ENCODE measurements at regions not wholly inside any gene's neighbourhood (a gene's known extent, or its start where the extent isn't known, plus 50 kb on each side); places are given as distances from the start of the nearest gene placed in this dataset.

DNA sequence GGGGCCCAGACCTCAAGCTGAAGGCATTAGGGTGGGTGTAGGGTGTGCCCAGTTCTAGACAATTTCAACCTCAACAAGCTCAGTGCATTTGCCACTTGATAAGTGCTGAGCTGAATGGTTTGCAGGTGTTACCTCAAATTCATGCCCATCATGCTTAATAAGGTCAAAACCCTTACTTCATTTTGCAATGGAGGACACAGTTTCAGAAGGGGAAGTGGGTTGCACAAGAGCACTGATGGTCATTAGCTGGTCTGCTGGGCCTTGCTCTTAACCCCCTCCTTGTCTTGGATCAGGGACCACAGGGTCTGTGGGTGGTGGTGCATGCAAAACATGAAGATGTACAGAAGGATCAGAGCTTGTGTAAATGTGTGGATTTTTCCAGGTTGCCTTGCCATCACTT lies 71.0 kb upstream of the SIRPA start:
- no peak overlapping the region for H3K4me3 ChIP-seq (ENCODE audit: low read depth, low read length)
- H3K9ac ChIP-seq (ENCODE audit: low read depth, low read length): no peak overlapping the region
- H3K36me3 ChIP-seq (ENCODE audit: control insufficient read depth, insufficient read depth, low read length): no peaks in the 10 kb centered on the region

GRCh38 chr20:1823450-1823844 lies 71.8 kb upstream of the SIRPA start:
- H3K4me3 ChIP-seq (ENCODE audit: low read depth, low read length): no peak overlapping the region

More for the DNA sequence above, 71.0 kb upstream of the SIRPA start:
- Histone ChIP-seq H3K27me3 (ENCODE audit: control insufficient read depth, insufficient read depth, low read length) (no peaks in the 10 kb centered on the region), H3K4me1 (ENCODE audit: control insufficient read depth, insufficient read depth, low read length) (peaks cover 5% of the 10 kb centered on the region), H3K9me3 (ENCODE audit: control insufficient read depth, insufficient read depth, low read length) (no peaks in the 10 kb centered on the region)

DNA sequence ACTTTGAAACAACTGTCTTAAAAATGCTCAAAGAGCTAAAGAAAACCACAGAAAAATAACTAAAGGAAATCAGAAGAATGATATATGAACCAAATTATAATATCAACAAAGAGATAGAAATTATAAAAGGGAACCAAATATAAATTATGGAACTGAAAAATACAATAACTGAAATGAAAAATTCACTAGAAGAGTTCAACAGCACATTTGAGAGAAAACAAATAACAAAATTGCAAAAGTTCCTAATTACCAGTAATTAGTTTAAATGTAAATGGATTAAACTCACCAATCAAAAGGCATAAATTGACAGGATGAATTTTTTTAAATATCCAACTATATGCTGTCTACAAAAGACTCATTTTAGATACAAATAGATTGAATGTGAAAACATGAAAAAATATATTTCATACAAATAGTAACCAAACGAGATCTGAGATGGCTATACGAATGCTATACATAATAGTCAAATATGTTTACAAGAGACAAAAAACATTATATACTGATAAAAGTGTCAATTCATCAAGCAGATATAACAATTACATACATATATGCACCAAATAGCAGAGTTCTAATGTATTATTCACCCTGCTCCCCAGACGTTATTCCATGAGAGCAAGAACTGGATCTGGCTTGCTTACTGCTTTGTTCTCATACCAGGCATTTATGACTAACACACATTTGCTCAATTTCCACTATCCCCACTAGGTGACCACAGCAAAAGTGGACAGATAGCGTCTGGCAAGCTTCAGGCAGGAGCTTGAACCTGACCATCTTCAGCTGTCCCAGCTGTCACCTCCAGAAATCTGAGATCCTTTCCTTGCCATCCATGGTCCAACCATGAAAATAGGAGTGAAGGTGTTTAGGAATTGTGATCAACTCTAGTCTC lies 72.4 kb upstream of the SIRPA start:
- H3K9me3 ChIP-seq (ENCODE audit: control insufficient read depth, insufficient read depth, low read length): no peaks in the 10 kb centered on the region
- H3K36me3 ChIP-seq (ENCODE audit: control insufficient read depth, insufficient read depth, low read length): no peaks in the 10 kb centered on the region
- H3K4me1 ChIP-seq (ENCODE audit: control insufficient read depth, insufficient read depth, low read length): peaks cover 16% of the 10 kb centered on the region
- H3K27me3 ChIP-seq (ENCODE audit: control insufficient read depth, insufficient read depth, low read length): no peaks in the 10 kb centered on the region
- no peak overlapping the region for H3K4me3 ChIP-seq (ENCODE audit: low read depth, low read length)
- H3K9ac ChIP-seq (ENCODE audit: low read depth, low read length): no peak overlapping the region

More at GRCh38 chr20:1823450-1823844, 71.8 kb upstream of the SIRPA start:
- Histone ChIP-seq H3K9me3 (ENCODE audit: control insufficient read depth, insufficient read depth, low read length) (no peaks in the 10 kb centered on the region), H3K9ac (ENCODE audit: low read depth, low read length) (no peak overlapping the region), H3K27me3 (ENCODE audit: control insufficient read depth, insufficient read depth, low read length) (no peaks in the 10 kb centered on the region), H3K4me1 (ENCODE audit: control insufficient read depth, insufficient read depth, low read length) (peaks cover 11% of the 10 kb centered on the region), H3K36me3 (ENCODE audit: control insufficient read depth, insufficient read depth, low read length) (no peaks in the 10 kb centered on the region)

DNA sequence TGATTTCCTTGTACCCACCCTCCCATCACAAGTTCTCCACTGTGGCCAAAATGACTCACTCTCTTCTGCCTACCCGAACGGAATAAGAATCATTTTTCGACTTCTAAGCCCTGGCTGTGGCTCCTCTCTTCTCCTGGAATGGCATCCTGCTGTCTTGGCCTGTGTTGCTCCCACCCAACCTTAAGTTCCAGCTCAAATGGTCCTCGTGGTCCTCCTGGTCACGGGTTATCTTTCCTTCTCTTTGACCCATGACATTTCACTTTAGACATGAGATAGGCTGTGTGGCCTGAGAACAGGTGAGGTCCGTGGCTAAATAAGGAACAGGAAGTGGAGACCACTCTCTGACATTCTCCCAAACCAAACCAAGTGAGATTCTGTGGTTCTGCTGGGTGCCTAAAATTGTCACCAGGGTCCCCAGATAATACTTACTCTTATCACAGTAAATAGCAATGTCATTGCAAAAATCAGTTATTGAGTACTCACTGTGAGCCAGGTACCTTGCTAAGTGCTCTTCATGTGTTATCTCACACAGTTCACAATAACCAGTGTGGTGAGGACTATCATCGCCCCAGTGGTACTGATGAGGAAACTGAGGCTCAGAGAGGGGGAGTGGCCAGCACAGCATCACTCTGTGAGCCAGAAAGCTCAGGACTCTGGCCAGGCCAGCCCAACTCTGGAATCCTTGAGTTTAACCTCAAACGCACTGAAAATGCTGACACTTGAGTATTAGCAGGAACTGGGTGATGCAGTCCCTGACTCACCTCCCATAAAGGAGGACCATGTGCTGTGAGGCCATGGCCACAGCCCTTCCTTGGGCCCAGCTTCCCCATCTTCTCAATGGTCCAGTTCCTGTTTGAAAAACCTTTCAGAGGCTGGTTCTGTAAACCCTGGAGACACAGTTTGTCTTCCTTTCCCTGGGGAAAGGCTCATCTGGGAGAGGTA lies 74.8 kb upstream of the SIRPA start:
- Histone ChIP-seq H3K9me3 (ENCODE audit: control insufficient read depth, insufficient read depth, low read length) (no peaks in the 10 kb centered on the region), H3K4me1 (ENCODE audit: control insufficient read depth, insufficient read depth, low read length) (peaks cover 16% of the 10 kb centered on the region), H3K9ac (ENCODE audit: low read depth, low read length) (no peak overlapping the region), H3K27me3 (ENCODE audit: control insufficient read depth, insufficient read depth, low read length) (no peaks in the 10 kb centered on the region), H3K36me3 (ENCODE audit: control insufficient read depth, insufficient read depth, low read length) (no peaks in the 10 kb centered on the region), H3K4me3 (ENCODE audit: low read depth, low read length) (no peak overlapping the region)

DNA sequence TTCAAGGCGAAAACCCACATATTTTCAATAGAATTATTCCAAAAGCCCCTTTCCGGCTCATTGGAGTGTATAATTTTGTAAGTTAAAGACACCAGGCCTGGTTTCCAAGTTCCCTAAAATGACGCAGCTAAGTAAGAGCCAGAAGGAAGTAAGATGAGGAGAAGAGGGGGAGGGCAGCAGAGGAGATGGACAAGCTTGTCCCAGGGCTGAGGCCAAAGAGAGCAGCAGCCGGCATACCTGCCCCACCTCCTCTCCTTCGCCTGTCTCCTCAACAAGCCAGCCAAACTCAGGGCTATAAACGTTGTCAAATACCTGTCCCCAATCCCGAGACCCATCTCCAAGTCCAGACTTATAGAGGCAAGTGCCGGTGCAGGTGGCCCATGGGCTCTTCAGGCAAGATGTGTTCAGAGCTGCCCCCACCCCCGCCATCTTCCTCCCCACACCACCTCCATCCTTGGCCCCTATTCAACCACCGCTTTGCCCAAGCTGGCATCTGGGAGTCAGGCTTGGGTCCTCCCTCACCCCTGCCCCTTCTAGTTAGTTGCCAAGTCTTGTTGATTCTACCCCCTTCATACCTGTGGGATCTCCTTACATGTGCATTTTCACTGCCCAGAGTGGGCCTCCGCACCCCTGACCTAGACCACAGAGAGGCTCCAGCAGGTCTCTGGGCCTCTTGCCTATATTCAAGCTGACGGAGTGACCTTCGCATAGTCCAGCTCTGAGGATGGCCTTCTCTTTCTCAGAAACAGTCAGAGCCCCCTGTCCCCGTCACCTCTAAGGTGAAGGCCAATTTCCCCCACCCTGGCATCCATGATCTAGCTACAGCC lies 75.7 kb upstream of the SIRPA start:
- H3K27me3 ChIP-seq (ENCODE audit: control insufficient read depth, insufficient read depth, low read length): no peaks in the 10 kb centered on the region
- no peak overlapping the region for H3K9ac ChIP-seq (ENCODE audit: low read depth, low read length)
- peaks cover 16% of the 10 kb centered on the region for H3K4me1 ChIP-seq (ENCODE audit: control insufficient read depth, insufficient read depth, low read length)
- no peaks in the 10 kb centered on the region for H3K9me3 ChIP-seq (ENCODE audit: control insufficient read depth, insufficient read depth, low read length)
- H3K4me3 ChIP-seq (ENCODE audit: low read depth, low read length): no peak overlapping the region
- H3K36me3 ChIP-seq (ENCODE audit: control insufficient read depth, insufficient read depth, low read length): no peaks in the 10 kb centered on the region

- no peaks in the 10 kb centered on the region for H3K9me3 ChIP-seq (ENCODE audit: control insufficient read depth, insufficient read depth, low read length)
- H3K4me1 ChIP-seq (ENCODE audit: control insufficient read depth, insufficient read depth, low read length): peaks cover 16% of the 10 kb centered on the region
- no peaks in the 10 kb centered on the region for H3K27me3 ChIP-seq (ENCODE audit: control insufficient read depth, insufficient read depth, low read length)
- peak overlapping the region; percentile 32 for H3K9ac ChIP-seq (ENCODE audit: low read depth, low read length)
- H3K36me3 ChIP-seq (ENCODE audit: control insufficient read depth, insufficient read depth, low read length): no peaks in the 10 kb centered on the region
- no peak overlapping the region for H3K4me3 ChIP-seq (ENCODE audit: low read depth, low read length)
Observed at GRCh38 chr20:1818895-1819294, 76.3 kb upstream of the SIRPA start.

DNA sequence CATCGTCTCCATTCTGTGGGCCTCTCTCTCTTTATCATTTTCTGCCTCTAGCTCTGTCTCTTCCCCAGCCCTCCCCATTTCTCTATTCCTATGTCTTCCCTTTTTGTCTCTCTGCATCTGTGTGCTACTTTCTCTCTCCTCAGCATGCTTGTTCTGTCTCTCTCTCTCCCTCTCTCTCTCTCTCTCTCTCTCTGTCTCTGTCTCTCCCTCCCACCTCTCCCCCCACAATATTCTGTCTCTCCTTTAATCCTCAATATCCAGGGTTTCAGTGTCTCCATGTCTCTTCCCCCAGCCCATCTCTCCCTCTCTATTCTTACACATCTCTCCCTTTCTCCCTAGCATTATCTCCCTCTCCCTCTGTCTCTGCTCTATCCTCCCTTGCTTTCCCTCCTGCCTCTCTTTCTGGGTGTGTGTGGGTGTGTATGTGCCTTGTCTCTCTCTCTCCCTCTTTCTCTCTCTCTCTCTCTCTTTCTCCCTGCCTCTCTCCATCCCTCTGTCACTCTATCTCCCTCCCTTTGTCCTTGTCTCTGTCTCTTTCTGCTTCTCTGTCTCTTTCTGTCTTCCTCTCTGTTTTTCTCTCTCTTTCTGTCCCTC lies 76.9 kb upstream of the SIRPA start:
- no peaks in the 10 kb centered on the region for H3K36me3 ChIP-seq (ENCODE audit: control insufficient read depth, insufficient read depth, low read length)
- peak overlapping the region; percentile 32 for H3K9ac ChIP-seq (ENCODE audit: low read depth, low read length)
- no peaks in the 10 kb centered on the region for H3K27me3 ChIP-seq (ENCODE audit: control insufficient read depth, insufficient read depth, low read length)
- no peak overlapping the region for H3K4me3 ChIP-seq (ENCODE audit: low read depth, low read length)
- H3K4me1 ChIP-seq (ENCODE audit: control insufficient read depth, insufficient read depth, low read length): peaks cover 16% of the 10 kb centered on the region
- no peaks in the 10 kb centered on the region for H3K9me3 ChIP-seq (ENCODE audit: control insufficient read depth, insufficient read depth, low read length)

DNA sequence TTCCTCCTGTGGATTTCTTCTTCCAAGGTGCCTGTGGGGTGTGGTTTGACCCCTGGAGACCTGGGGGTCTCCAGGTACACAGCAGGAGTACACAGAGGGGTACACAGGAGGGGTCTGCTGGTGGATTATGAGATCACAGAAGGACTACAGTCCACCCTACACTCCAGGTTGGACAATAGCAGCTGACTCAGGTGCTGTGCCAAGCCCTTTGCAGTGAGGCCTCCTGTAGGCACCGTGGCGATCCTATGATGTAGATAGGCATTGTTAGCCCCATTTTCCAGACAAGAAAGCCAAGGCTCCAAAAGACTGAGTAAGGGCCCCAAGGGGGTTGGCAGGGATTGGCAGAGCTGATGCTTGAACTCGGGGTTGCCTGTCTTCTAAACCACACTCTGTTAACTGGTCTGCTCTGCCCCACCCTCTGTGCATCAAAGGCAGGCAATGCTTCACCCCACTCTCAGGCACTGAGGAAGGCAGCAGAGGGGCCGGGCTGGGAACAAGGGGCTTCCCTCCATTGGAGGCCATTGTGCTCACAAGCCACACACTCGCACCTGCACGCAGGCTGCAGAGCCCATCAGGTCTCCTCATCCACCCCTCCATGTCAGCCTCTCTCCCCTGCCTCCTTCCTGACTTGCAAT lies 77.5 kb upstream of the SIRPA start:
- Histone ChIP-seq H3K9me3 (ENCODE audit: control insufficient read depth, insufficient read depth, low read length) (no peaks in the 10 kb centered on the region), H3K27me3 (ENCODE audit: control insufficient read depth, insufficient read depth, low read length) (no peaks in the 10 kb centered on the region), H3K4me1 (ENCODE audit: control insufficient read depth, insufficient read depth, low read length) (peaks cover 16% of the 10 kb centered on the region), H3K4me3 (ENCODE audit: low read depth, low read length) (no peak overlapping the region), H3K36me3 (ENCODE audit: control insufficient read depth, insufficient read depth, low read length) (no peaks in the 10 kb centered on the region), H3K9ac (ENCODE audit: low read depth, low read length) (no peak overlapping the region)

DNA sequence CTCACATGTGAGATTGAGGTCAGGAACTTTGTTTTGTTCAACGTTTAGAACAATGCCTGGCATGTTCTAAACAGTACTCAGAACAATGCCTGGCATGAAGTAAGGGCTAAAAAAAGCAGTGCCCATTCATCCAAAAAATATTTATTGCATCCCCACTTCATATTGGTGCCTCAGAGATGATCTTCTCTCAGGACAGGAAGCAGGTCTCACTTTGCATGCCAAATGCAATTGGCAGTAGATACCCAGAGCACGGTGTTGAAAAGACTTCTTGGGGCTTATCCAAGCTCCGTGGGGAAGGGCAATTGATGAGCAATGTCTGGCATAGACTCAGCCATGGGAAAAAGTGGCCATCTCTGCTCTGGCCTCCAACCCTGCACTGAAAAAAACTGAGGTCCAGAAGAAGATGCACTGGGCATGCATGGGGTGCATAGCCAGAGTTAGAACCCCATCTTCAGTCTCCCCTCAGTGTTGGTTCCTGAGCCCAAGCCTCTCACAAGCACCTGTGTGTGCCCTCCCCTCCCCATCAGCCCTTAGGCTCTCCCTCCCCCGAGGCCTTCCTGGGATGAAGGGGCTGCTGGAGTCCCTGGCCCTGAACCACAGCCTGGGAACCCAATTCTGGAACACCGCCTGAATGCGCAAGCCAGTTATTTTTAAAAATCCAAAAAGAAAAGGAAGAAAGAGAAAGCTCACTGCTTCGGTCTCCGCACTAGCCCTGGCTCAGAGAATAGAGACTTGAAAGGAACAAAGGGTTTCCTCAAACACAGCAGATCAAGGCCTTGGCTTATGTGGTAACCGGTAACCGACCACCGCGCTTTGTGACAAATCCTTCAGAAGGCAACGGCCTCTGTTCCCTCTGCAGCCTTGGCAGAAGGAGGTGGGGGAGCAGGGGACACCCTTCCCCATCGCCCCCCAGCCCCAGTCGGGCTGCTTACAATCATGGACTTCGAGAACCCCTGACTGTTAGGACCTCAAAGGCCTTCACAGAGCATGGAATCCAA lies 78.5 kb upstream of the SIRPA start:
- no peak overlapping the region for H3K4me3 ChIP-seq (ENCODE audit: low read depth, low read length)
- H3K27me3 ChIP-seq (ENCODE audit: control insufficient read depth, insufficient read depth, low read length): no peaks in the 10 kb centered on the region
- peaks cover 20% of the 10 kb centered on the region for H3K4me1 ChIP-seq (ENCODE audit: control insufficient read depth, insufficient read depth, low read length)
- H3K36me3 ChIP-seq (ENCODE audit: control insufficient read depth, insufficient read depth, low read length): no peaks in the 10 kb centered on the region
- H3K9ac ChIP-seq (ENCODE audit: low read depth, low read length): no peak overlapping the region
- H3K9me3 ChIP-seq (ENCODE audit: control insufficient read depth, insufficient read depth, low read length): no peaks in the 10 kb centered on the region

DNA sequence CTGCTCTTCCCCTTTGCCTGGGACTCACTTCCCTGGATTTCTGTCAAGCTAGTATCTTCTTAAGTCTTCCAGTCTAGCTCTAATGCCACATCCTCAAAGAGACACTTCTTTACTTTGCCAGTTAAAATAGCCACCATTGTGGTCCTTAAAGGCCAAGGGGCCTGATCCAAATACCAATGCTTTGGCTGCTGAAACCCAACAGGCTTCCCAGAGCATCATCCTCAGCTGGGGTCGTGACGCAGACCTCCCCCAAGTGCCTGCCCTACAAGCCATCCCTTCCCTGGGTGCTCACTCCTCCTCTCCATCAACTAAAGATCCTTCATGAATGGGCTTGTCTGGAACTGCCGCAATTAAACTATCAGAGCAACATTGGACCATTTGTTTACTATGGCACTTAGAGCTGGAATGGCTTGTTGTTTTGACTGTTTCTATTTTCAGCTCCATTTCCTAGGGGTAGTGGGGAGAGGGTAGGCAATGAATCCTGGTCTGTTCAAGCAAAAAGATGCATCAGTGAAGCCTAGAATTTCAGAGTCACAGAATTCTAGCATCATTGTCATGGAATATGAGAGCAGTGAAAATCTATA lies 79.6 kb upstream of the SIRPA start:
- peaks cover 28% of the 10 kb centered on the region for H3K4me1 ChIP-seq (ENCODE audit: control insufficient read depth, insufficient read depth, low read length)
- no peak overlapping the region for H3K9ac ChIP-seq (ENCODE audit: low read depth, low read length)
- H3K36me3 ChIP-seq (ENCODE audit: control insufficient read depth, insufficient read depth, low read length): no peaks in the 10 kb centered on the region
- no peak overlapping the region for H3K4me3 ChIP-seq (ENCODE audit: low read depth, low read length)
- H3K27me3 ChIP-seq (ENCODE audit: control insufficient read depth, insufficient read depth, low read length): no peaks in the 10 kb centered on the region
- H3K9me3 ChIP-seq (ENCODE audit: control insufficient read depth, insufficient read depth, low read length): no peaks in the 10 kb centered on the region

Measured in iPS-15b (cell line).